ENCODE measurements at regions not wholly inside any gene's neighbourhood (a gene's known extent, or its start where the extent isn't known, plus 50 kb on each side); places are given as distances from the start of the nearest gene placed in this dataset.

DNA sequence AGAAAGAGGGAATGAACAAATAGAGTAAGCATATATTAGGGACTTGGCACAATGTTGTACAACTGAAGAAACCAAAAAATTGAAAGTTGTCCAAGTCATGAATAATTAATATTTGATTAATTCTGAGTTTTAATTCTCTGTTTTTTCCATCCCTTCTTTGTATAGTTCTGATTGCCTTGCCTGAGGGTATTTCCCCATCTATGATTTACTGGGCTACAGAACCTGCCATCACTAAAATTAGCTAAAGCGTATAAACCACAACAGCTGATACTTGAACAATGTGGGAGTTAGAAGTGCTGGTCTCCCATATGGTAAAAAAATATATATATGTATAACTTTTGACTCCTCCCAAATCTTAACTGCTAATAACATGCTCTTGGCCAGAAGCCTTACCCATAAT is 1253.5 kb upstream of the CDH6 start:
- H3K9me3 ChIP-seq (ENCODE audit: control insufficient read depth, insufficient read depth, low read length) = no peaks in the 10 kb centered on the region
- no peak for DNase-seq (ENCODE audit: low read depth, low spot score)
- no peaks in the 10 kb centered on the region for H3K36me3 ChIP-seq (ENCODE audit: control insufficient read depth, insufficient read depth, low read length)
- no peak overlapping the region for H3K4me3 ChIP-seq (ENCODE audit: low read length)
- H3K27ac ChIP-seq (ENCODE audit: low read length) = no peak overlapping the region
- no peaks in the 10 kb centered on the region for H3K27me3 ChIP-seq (ENCODE audit: control insufficient read depth, insufficient read depth, low read length)
- no CpG with 5 or more reads among the region's 1 CpG for WGBS (ENCODE audit: insufficient coverage, insufficient read length)
- H3K4me1 ChIP-seq (ENCODE audit: control insufficient read depth, insufficient read depth, low read length) = no peaks in the 10 kb centered on the region

DNA sequence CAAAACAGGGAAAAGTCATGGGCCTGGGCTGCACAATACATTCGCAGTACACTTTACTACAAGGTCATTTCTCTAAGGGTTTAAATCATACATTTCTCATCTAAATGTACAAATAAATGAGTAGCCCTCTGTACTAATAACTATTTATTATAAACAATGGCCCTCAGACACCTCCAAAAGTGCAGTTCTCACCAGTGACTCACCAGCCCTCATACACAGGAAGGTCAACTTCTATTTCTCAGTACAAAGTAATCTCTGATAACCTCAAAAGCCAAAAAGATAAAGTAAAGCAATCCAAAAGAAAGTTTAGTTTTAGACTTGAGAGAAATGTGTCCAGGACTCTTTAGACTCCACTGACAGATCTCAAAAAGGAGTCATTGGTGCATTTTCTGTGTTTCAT is 1258.1 kb upstream of the CDH6 start:
- H3K36me3 ChIP-seq (ENCODE audit: control insufficient read depth, insufficient read depth, low read length) = no peaks in the 10 kb centered on the region

DNA sequence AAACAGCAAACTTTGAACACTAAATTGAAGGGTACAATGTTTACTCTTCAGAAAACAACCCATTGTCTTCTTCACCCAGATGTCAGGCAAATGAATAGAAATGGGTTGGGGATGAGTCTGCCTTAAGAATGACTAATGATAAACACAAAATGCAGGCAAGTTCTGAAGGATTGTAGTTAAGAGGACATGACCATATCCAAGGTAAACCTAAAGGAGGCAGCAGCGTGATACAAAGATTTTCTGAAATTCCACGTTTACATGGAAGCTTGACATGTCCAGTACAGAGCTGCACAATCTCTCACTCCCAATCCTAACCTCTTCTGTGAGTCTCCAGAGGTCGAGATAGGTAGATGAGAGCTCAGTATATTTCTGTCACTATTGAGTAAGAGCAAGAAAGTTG is 1263.2 kb upstream of the CDH6 start:
- Histone ChIP-seq H3K9me3 (ENCODE audit: control insufficient read depth, insufficient read depth, low read length) (no peaks in the 10 kb centered on the region), H3K27me3 (ENCODE audit: control insufficient read depth, insufficient read depth, low read length) (no peaks in the 10 kb centered on the region), H3K4me1 (ENCODE audit: control insufficient read depth, insufficient read depth, low read length) (no peaks in the 10 kb centered on the region), H3K4me3 (ENCODE audit: low read length) (no peak overlapping the region), H3K36me3 (ENCODE audit: control insufficient read depth, insufficient read depth, low read length) (no peaks in the 10 kb centered on the region), H3K27ac (ENCODE audit: low read length) (no peak overlapping the region)
- no CpG with 5 or more reads among the region's 3 CpGs for WGBS (ENCODE audit: insufficient coverage, insufficient read length)
- DNase-seq (ENCODE audit: low read depth, low spot score) = no peak

More for the DNA sequence above, 1258.1 kb upstream of the CDH6 start:
- Histone ChIP-seq H3K4me1 (ENCODE audit: control insufficient read depth, insufficient read depth, low read length) (no peaks in the 10 kb centered on the region), H3K4me3 (ENCODE audit: low read length) (no peak overlapping the region), H3K27ac (ENCODE audit: low read length) (no peak overlapping the region), H3K27me3 (ENCODE audit: control insufficient read depth, insufficient read depth, low read length) (no peaks in the 10 kb centered on the region), H3K9me3 (ENCODE audit: control insufficient read depth, insufficient read depth, low read length) (no peaks in the 10 kb centered on the region)
- DNase-seq (ENCODE audit: low read depth, low spot score) = no peak
- WGBS (ENCODE audit: insufficient coverage, insufficient read length) = no CpG with 5 or more reads among the region's 1 CpG

DNA sequence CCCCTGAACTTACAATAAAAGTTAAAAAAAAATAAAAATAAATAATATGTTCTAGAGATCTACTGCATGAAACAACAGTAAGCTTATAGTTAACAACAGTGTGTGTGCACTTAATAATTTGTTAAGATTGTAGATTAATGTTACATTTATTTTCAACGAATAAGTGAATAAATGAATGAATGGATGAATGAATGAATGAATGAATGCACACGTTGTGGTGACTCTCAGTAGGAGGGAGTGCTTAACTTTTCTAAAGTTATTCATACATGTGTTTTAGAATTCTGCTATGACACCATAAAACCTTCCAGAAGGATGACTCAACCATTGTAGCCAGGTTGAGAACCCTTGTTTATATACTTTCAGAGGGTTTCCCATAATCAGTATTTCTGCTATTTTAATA is 1269.4 kb upstream of the CDH6 start:
- Histone ChIP-seq H3K4me3 (ENCODE audit: low read length) (no peak overlapping the region), H3K36me3 (ENCODE audit: control insufficient read depth, insufficient read depth, low read length) (no peaks in the 10 kb centered on the region), H3K27ac (ENCODE audit: low read length) (no peak overlapping the region), H3K9me3 (ENCODE audit: control insufficient read depth, insufficient read depth, low read length) (no peaks in the 10 kb centered on the region), H3K4me1 (ENCODE audit: control insufficient read depth, insufficient read depth, low read length) (no peaks in the 10 kb centered on the region), H3K27me3 (ENCODE audit: control insufficient read depth, insufficient read depth, low read length) (no peaks in the 10 kb centered on the region)
- DNase-seq (ENCODE audit: low read depth, low spot score) = no peak
- WGBS (ENCODE audit: insufficient coverage, insufficient read length) = no CpG with 5 or more reads among the region's 2 CpGs

DNA sequence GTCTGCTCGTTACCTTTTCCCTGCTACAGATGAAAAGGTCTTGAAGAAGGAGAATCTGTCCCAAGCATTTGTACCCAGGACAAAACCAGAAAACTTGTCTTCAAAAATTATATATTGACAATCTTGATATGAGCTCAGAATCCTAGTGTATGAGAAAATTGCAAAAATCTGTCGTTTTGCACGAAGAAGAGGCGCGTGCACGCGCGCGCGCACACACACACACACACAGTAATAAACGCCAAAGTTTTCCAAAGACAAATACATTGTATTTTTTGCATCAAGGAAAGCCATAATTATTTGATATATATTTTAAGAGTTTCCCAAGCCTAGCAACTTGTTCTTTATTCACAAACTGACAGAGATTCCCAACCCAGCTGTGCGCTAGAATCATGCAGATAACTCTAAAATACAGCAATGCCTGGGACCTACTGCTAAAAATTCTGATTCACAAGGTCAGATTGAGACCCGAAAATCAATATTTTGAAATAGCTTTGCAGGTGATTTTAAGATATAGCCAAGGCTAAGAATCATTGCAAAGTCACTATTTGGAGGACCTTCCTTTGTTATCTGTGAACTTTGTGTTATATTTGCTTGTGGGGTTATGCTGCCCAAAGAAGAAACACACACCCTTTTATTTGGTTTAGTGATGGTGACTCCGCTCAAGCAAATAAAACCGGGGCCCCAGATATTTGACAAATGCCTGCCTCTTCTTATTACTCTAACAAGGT is 1287.7 kb upstream of the CDH6 start:
- DNase-seq (ENCODE audit: low read depth, low spot score) = no peak
- Histone ChIP-seq H3K36me3 (ENCODE audit: control insufficient read depth, insufficient read depth, low read length) (no peaks in the 10 kb centered on the region), H3K27ac (ENCODE audit: low read length) (no peak overlapping the region), H3K9me3 (ENCODE audit: control insufficient read depth, insufficient read depth, low read length) (no peaks in the 10 kb centered on the region), H3K27me3 (ENCODE audit: control insufficient read depth, insufficient read depth, low read length) (no peaks in the 10 kb centered on the region), H3K4me3 (ENCODE audit: low read length) (no peak overlapping the region), H3K4me1 (ENCODE audit: control insufficient read depth, insufficient read depth, low read length) (no peaks in the 10 kb centered on the region)
- WGBS (ENCODE audit: insufficient coverage, insufficient read length) = no CpG with 5 or more reads among the region's 15 CpGs

DNA sequence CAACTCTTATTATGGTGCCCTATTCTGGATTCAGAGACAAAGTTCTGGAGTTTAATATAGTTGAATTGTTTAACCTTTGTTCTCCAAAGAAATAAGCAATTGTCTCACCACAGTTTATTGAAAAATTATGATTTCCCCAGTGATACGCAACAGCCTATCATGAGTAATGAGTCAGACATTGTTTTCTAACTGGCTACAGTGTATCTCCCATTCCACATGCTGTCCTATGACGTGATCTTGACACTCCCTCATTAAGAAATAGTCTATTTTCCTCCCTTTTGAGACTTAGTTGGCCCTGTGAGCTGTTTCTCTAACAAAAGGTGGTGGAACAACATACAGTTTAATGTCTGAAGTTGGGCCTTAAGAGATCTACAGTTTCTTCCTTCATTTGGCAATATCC is 1290.6 kb upstream of the CDH6 start:
- no peak overlapping the region for H3K27ac ChIP-seq (ENCODE audit: low read length)
- no peak overlapping the region for H3K4me3 ChIP-seq (ENCODE audit: low read length)
- no CpG with 5 or more reads among the region's 2 CpGs for WGBS (ENCODE audit: insufficient coverage, insufficient read length)
- no peaks in the 10 kb centered on the region for H3K36me3 ChIP-seq (ENCODE audit: control insufficient read depth, insufficient read depth, low read length)
- no peaks in the 10 kb centered on the region for H3K27me3 ChIP-seq (ENCODE audit: control insufficient read depth, insufficient read depth, low read length)
- no peaks in the 10 kb centered on the region for H3K4me1 ChIP-seq (ENCODE audit: control insufficient read depth, insufficient read depth, low read length)
- DNase-seq (ENCODE audit: low read depth, low spot score) = no peak
- H3K9me3 ChIP-seq (ENCODE audit: control insufficient read depth, insufficient read depth, low read length) = no peaks in the 10 kb centered on the region

DNA sequence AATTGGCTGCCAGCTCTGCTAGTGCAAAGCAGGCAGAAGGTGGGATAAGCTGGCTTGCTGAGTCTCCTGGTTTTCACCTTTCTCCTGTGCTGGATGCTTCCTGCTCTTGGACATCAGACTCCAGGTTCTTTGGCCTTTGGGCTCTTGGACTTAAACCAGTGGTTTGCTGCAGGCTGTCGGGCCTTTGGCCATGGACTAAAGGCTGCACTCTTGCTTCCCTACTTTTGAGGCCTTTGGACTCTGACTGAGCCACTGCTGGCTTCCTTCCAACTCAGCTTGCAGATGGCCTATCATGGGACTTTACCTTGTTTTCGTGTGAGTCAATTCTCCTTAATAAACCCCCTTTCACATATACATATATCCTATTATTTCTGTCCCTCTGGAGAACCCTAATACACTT is 1293.9 kb upstream of the CDH6 start:
- no CpG with 5 or more reads among the region's 2 CpGs for WGBS (ENCODE audit: insufficient coverage, insufficient read length)
- Histone ChIP-seq H3K9me3 (ENCODE audit: control insufficient read depth, insufficient read depth, low read length) (no peaks in the 10 kb centered on the region), H3K4me3 (ENCODE audit: low read length) (no peak overlapping the region)

DNA sequence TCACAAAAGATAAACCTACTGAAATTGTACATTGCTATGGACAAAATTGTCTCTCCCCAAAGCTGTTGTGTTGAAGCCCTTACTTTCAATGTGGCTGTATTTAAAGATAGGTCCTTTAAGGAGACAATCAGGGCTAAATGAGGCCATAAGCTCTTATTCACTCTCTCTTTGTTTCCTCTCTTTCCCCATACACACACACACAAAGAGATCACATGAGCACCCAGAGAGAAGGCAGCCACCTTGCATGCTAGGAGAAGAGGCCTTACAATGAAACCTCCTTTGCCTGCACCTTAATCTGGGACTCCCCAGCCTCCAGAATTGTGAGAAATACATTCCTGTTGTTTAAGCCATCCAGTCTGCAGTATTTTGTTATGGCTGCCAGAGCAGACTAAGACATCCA is 1295.6 kb upstream of the CDH6 start:
- H3K27me3 ChIP-seq (ENCODE audit: control insufficient read depth, insufficient read depth, low read length) = no peaks in the 10 kb centered on the region
- H3K36me3 ChIP-seq (ENCODE audit: control insufficient read depth, insufficient read depth, low read length) = no peaks in the 10 kb centered on the region
- H3K4me3 ChIP-seq (ENCODE audit: low read length) = no peak overlapping the region
- no peak overlapping the region for H3K27ac ChIP-seq (ENCODE audit: low read length)
- no peaks in the 10 kb centered on the region for H3K4me1 ChIP-seq (ENCODE audit: control insufficient read depth, insufficient read depth, low read length)
- H3K9me3 ChIP-seq (ENCODE audit: control insufficient read depth, insufficient read depth, low read length) = no peaks in the 10 kb centered on the region
- DNase-seq (ENCODE audit: low read depth, low spot score) = no peak

More for the DNA sequence above, 1293.9 kb upstream of the CDH6 start:
- DNase-seq (ENCODE audit: low read depth, low spot score) = no peak
- Histone ChIP-seq H3K36me3 (ENCODE audit: control insufficient read depth, insufficient read depth, low read length) (no peaks in the 10 kb centered on the region), H3K27ac (ENCODE audit: low read length) (no peak overlapping the region), H3K4me1 (ENCODE audit: control insufficient read depth, insufficient read depth, low read length) (no peaks in the 10 kb centered on the region), H3K27me3 (ENCODE audit: control insufficient read depth, insufficient read depth, low read length) (no peaks in the 10 kb centered on the region)

DNA sequence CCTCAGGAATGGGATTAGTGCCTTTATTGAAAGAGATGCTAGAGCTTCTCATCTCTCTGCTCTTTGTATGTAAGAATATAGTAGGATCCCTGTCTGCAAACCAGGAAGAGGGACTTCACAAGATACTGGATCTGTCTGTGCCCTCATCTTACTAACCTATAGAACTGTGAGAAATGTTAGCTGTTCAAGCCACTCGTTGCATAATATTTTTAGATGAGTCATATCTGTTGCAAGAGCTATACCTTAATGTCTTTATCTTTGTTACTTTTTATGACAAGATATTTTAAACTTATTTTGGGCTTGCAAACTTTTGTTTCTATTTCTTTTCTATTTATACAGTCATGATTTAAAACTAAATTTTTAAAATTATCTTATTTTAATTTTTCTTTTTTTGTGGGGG is 1296.8 kb upstream of the CDH6 start:
- Histone ChIP-seq H3K27me3 (ENCODE audit: control insufficient read depth, insufficient read depth, low read length) (no peaks in the 10 kb centered on the region), H3K4me1 (ENCODE audit: control insufficient read depth, insufficient read depth, low read length) (no peaks in the 10 kb centered on the region), H3K9me3 (ENCODE audit: control insufficient read depth, insufficient read depth, low read length) (no peaks in the 10 kb centered on the region), H3K36me3 (ENCODE audit: control insufficient read depth, insufficient read depth, low read length) (no peaks in the 10 kb centered on the region), H3K4me3 (ENCODE audit: low read length) (no peak overlapping the region), H3K27ac (ENCODE audit: low read length) (no peak overlapping the region)
- DNase-seq (ENCODE audit: low read depth, low spot score) = no peak
- WGBS (ENCODE audit: insufficient coverage, insufficient read length) = no CpG with 5 or more reads among the region's 1 CpG

DNA sequence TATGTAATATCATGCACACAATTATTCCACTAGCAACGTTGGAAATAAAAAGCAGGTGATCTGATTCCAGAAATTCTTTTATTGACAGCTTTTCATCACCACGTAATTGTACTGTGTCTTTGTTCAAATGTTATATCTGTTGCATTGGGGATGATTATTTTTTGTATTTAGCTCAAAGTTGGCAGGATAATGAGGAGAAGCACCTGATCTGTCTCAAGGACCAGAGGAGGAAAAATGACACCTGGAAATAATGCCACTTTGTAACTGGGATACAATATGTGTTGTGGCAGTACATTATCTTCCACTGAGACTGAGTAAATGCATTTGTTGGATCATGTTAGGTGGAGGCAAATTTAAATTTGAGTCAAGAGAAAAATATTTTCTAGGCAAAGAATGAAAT is 1298.8 kb upstream of the CDH6 start:
- H3K4me3 ChIP-seq (ENCODE audit: low read length) = no peak overlapping the region
- H3K27me3 ChIP-seq (ENCODE audit: control insufficient read depth, insufficient read depth, low read length) = no peaks in the 10 kb centered on the region
- H3K27ac ChIP-seq (ENCODE audit: low read length) = no peak overlapping the region
- H3K4me1 ChIP-seq (ENCODE audit: control insufficient read depth, insufficient read depth, low read length) = no peaks in the 10 kb centered on the region
- no peak for DNase-seq (ENCODE audit: low read depth, low spot score)
- H3K9me3 ChIP-seq (ENCODE audit: control insufficient read depth, insufficient read depth, low read length) = no peaks in the 10 kb centered on the region
- no CpG with 5 or more reads among the region's 2 CpGs for WGBS (ENCODE audit: insufficient coverage, insufficient read length)
- no peaks in the 10 kb centered on the region for H3K36me3 ChIP-seq (ENCODE audit: control insufficient read depth, insufficient read depth, low read length)

DNA sequence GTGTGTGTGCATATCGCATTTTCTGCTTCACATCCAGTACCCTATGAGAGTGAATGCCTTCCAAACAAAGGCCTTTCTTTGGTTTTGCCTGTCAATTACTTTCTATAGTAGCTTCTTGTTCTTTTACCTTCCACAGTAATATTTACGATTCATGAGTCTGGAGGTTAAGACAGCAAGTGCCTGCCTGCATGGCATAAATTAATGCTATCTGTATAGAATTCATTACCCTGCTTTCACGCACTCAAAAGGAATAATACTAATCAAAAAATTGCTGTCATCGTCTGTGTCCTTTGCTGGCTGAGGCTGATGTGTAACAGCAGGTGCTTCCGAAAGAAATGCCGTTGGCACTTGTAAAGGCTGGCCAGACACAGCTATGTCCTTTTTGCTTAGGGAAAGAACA is 1304.4 kb upstream of the CDH6 start:
- no peak overlapping the region for H3K4me3 ChIP-seq (ENCODE audit: low read length)
- H3K27ac ChIP-seq (ENCODE audit: low read length) = no peak overlapping the region
- DNase-seq (ENCODE audit: low read depth, low spot score) = no peak
- no peaks in the 10 kb centered on the region for H3K27me3 ChIP-seq (ENCODE audit: control insufficient read depth, insufficient read depth, low read length)
- no peaks in the 10 kb centered on the region for H3K9me3 ChIP-seq (ENCODE audit: control insufficient read depth, insufficient read depth, low read length)
- H3K36me3 ChIP-seq (ENCODE audit: control insufficient read depth, insufficient read depth, low read length) = no peaks in the 10 kb centered on the region
- H3K4me1 ChIP-seq (ENCODE audit: control insufficient read depth, insufficient read depth, low read length) = no peaks in the 10 kb centered on the region
- no CpG with 5 or more reads among the region's 6 CpGs for WGBS (ENCODE audit: insufficient coverage, insufficient read length)

Measured in iPS DF 6.9 (cell line).